MM.1S (cell line): ENCODE measurements at regions not wholly inside any gene's neighbourhood (a gene's known extent, or its start where the extent isn't known, plus 50 kb on each side); places are given as distances from the start of the nearest gene placed in this dataset.

ENCODE experiments used
- EZH2 ChIP-seq: fragments of 300-600 bp; sonication (generic); optimal IDR thresholded peaks from 2 replicates; pipeline ENCODE3; 2017; ENCODE audit warnings: low read depth, mild to moderate bottlenecking, antibody characterized with exemption, low read length, mixed read lengths
- TF ChIP-seq, protein P1 (sequence below): fragments of 300-600 bp; sonication (generic); IDR thresholded peaks from 2 replicates; pipeline ENCODE4 v1.5.1; 2016; ENCODE audit warnings: antibody characterized with exemption, low read length, mixed read lengths

DNA sequence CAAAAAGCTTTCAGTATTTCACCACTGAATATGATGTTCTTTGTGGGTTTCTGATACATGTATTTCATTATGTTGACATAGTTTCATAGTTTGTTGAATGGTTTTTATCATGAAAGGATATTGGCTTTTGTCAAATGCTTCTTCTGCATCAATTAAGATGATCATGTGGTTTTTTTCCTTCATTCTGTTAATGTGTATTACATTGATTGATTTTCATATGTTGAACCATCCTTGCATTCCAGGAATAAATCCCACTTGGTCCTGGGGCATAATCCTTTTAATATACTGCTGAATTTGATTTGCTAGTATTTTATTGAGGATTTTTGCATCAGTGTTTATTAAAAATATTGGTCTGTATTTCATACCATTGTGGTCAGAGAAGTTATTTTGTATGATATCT, 70.9 kb upstream of the BHLHE23 start:
- TF ChIP-seq, protein P1, sequence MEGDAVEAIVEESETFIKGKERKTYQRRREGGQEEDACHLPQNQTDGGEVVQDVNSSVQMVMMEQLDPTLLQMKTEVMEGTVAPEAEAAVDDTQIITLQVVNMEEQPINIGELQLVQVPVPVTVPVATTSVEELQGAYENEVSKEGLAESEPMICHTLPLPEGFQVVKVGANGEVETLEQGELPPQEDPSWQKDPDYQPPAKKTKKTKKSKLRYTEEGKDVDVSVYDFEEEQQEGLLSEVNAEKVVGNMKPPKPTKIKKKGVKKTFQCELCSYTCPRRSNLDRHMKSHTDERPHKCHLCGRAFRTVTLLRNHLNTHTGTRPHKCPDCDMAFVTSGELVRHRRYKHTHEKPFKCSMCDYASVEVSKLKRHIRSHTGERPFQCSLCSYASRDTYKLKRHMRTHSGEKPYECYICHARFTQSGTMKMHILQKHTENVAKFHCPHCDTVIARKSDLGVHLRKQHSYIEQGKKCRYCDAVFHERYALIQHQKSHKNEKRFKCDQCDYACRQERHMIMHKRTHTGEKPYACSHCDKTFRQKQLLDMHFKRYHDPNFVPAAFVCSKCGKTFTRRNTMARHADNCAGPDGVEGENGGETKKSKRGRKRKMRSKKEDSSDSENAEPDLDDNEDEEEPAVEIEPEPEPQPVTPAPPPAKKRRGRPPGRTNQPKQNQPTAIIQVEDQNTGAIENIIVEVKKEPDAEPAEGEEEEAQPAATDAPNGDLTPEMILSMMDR = no peak
- TF ChIP-seq EZH2 = no peak
